Calu3 (cell line): ENCODE measurements at regions not wholly inside any gene's neighbourhood (a gene's known extent, or its start where the extent isn't known, plus 50 kb on each side); places are given as distances from the start of the nearest gene placed in this dataset.

ENCODE experiments used
- BruUV-seq: library from RNA; stranded (reverse); fragments of 400-500 nt; replicated peaks from 2 replicates; lab custom pipeline; 2021; lab: Mats Ljungman, UMichigan
- CTCF ChIA-PET: fragments of 300-600 bp; sonication (Branson Sonifier 250); formaldehyde crosslinking; loops from one replicate; lab custom pipeline; 2022; ENCODE audit warnings: antibody characterized with exemption; lab: Charles Lee
- DNase-seq: peaks from one replicate; pipeline ENCODE4 v3.0.0; 2022
- H3K27ac Mint-ChIP-seq: one replicate; pipeline ENCODE4 v1.8.0; 2022; ENCODE audit warnings: mixed read lengths; ENCODE audit not compliant: unreplicated experiment
- H3K27me3 Mint-ChIP-seq: one replicate; pipeline ENCODE4 v1.8.0; 2022; ENCODE audit warnings: mixed read lengths; ENCODE audit not compliant: unreplicated experiment
- H3K36me3 Mint-ChIP-seq: one replicate; pipeline ENCODE4 v1.8.0; 2022; ENCODE audit warnings: mild to moderate bottlenecking, moderate library complexity, mixed read lengths; ENCODE audit not compliant: insufficient read depth, unreplicated experiment
- H3K4me1 Mint-ChIP-seq: one replicate; pipeline ENCODE4 v1.8.0; 2022; ENCODE audit warnings: mild to moderate bottlenecking, low read depth, mixed read lengths; ENCODE audit not compliant: unreplicated experiment
- H3K4me3 Mint-ChIP-seq: one replicate; pipeline ENCODE4 v1.8.0; 2022; ENCODE audit warnings: mild to moderate bottlenecking, low read depth, moderate library complexity, mixed read lengths; ENCODE audit not compliant: unreplicated experiment
- H3K9me3 Mint-ChIP-seq: one replicate; pipeline ENCODE4 v1.8.0; 2022; ENCODE audit warnings: low read depth, mixed read lengths; ENCODE audit not compliant: unreplicated experiment
- CTCF ChIP-seq: fragments of 200-600 bp; IDR thresholded peaks from one replicate; pipeline ENCODE4 v1.8.0; 2022; ENCODE audit warnings: antibody characterized with exemption; ENCODE audit not compliant: unreplicated experiment
- intact Hi-C: fragments of 100-400 bp; cut with micrococcal nuclease; formaldehyde crosslinking; loops from one replicate; pipeline ENCODE4 v1.10.0; 2022; ENCODE audit not compliant: unreplicated experiment

GRCh38 chr15:77749236-77749997, 116.7 kb upstream of the LINGO1 start:
- no peaks in the 10 kb centered on the region for H3K4me1 Mint-ChIP-seq
- no peak overlapping the region for H3K27ac Mint-ChIP-seq
- H3K36me3 Mint-ChIP-seq = no peaks in the 10 kb centered on the region
- no peak overlapping the region for H3K4me3 Mint-ChIP-seq
- TF ChIP-seq CTCF = no peak
- CTCF ChIA-PET = interaction anchor here (0.7 kb wide), 1 partner anchor 63 kb away, joined by 4 read pairs; no protein-coding TSS in a partner anchor
- peaks cover 100% of the 10 kb centered on the region for H3K27me3 Mint-ChIP-seq
- no peaks in the 10 kb centered on the region for H3K9me3 Mint-ChIP-seq
- intact Hi-C loops = no loop called here
- BruUV-seq = no TSS peak
- no peak for DNase-seq

GRCh38 chr15:77748078-77749064, 115.7 kb upstream of the LINGO1 start:
- BruUV-seq = no TSS peak
- Mint-ChIP-seq H3K27ac (no peak overlapping the region), H3K4me1 (no peaks in the 10 kb centered on the region), H3K36me3 (no peaks in the 10 kb centered on the region), H3K27me3 (peaks cover 100% of the 10 kb centered on the region), H3K4me3 (no peak overlapping the region), H3K9me3 (no peaks in the 10 kb centered on the region)
- intact Hi-C loops = no loop called here
- DNase-seq = no peak
- CTCF ChIA-PET = interaction anchor here (0.6 kb wide), 1 partner anchor 501 kb away, joined by 3 read pairs; no protein-coding TSS in a partner anchor
- no peak for TF ChIP-seq CTCF

- no peak for TF ChIP-seq CTCF
- no peak for DNase-seq
- Mint-ChIP-seq H3K27ac (no peak overlapping the region), H3K4me1 (no peaks in the 10 kb centered on the region), H3K27me3 (peaks cover 100% of the 10 kb centered on the region), H3K36me3 (no peaks in the 10 kb centered on the region), H3K9me3 (no peaks in the 10 kb centered on the region), H3K4me3 (no peak overlapping the region)
- BruUV-seq = no TSS peak
- intact Hi-C loops = no loop called here
- CTCF ChIA-PET = no interaction called here
These were observed 114.7 kb upstream of the LINGO1 start for GRCh38 chr15:77747175-77748077.
